GM12878 (cell line): ENCODE measurements at regions not wholly inside any gene's neighbourhood (a gene's known extent, or its start where the extent isn't known, plus 50 kb on each side); places are given as distances from the start of the nearest gene placed in this dataset.

ENCODE experiments used
- ATAC-seq: fragments of 200-7000 bp; cut with Tn5 transposase; 3 replicates; pipeline ENCODE4 v1.9.1; 2020; ENCODE audit warnings: mild to moderate bottlenecking, moderate library complexity
- BruUV-seq: library from RNA; stranded (reverse); fragments of 400-500 nt; replicated peaks from 2 replicates; lab custom pipeline; 2021; lab: Mats Ljungman, UMichigan
- CTCF ChIA-PET: fragments of 300-600 bp; sonication (Branson Sonifier 250); formaldehyde crosslinking; extraction: SDS; loops from one replicate; lab custom pipeline; 2021; ENCODE audit warnings: inconsistent platforms; lab: Yijun Ruan, JAX
- POLR2A ChIA-PET: fragments of 350-600 bp; formaldehyde crosslinking; extraction: SDS; loops from one replicate; lab custom pipeline; 2021; ENCODE audit warnings: inconsistent platforms; lab: Charles Lee
- RAD21 ChIA-PET: fragments of 300-600 bp; sonication (Branson Sonifier 250); formaldehyde crosslinking; loops from one replicate; lab custom pipeline; 2023; ENCODE audit warnings: antibody characterized with exemption; ENCODE audit not compliant: unreplicated experiment; lab: Charles Lee
- SMC1A ChIA-PET: fragments of 300-600 bp; sonication (Branson Sonifier 250); formaldehyde crosslinking; loops from one replicate; lab custom pipeline; 2023; ENCODE audit not compliant: unreplicated experiment, uncharacterized antibody; lab: Charles Lee
- DNase-seq: peaks from one replicate; pipeline ENCODE4 v3.0.0-alpha.2; 2011; ENCODE audit warnings: low read depth, low spot score
- FAIRE-seq: peaks from 3 replicates; lab custom pipeline; 2011; peaks lifted over from hg19 to GRCh38; lab: Jason Lieb, UNC
- H2AFZ ChIP-seq: 2 replicates; pipeline ENCODE4 v1.6.0; 2011; ENCODE audit warnings: low read depth, low read length, control low read depth; ENCODE audit not compliant: control insufficient read depth
- H3K27ac ChIP-seq: 2 replicates; pipeline ENCODE4 v1.5.1; 2011; ENCODE audit warnings: control low read depth; ENCODE audit not compliant: control insufficient read depth, insufficient read depth
- H3K27me3 ChIP-seq, 2 experiments: replicated peaks in 1 of 2; 2 replicates each; pipeline versions ENCODE4 v1.6.0 to v1.6.1; 2011; ENCODE audit warnings: low read length in 1 of 2; ENCODE audit not compliant: control insufficient read depth in 2 of 2, insufficient read depth in 2 of 2
- H3K36me3 ChIP-seq, 2 experiments: 2 replicates each; pipeline ENCODE4 v1.5.1; 2011; ENCODE audit warnings: low read length in 1 of 2; ENCODE audit not compliant: control insufficient read depth in 2 of 2, insufficient read depth in 2 of 2
- H3K4me1 ChIP-seq: 2 replicates; pipeline ENCODE4 v1.6.1; 2011; ENCODE audit warnings: mild to moderate bottlenecking, low read length, moderate library complexity, mixed read lengths; ENCODE audit not compliant: control insufficient read depth, insufficient read depth
- H3K4me2 ChIP-seq: 2 replicates; pipeline ENCODE4 v1.6.0; 2011; ENCODE audit warnings: control low read depth; ENCODE audit not compliant: control insufficient read depth, insufficient read depth
- H3K4me3 ChIP-seq: fragments of 200-600 bp; sonication (generic); 2 replicates; pipeline ENCODE4 v1.5.1; 2016
- H3K79me2 ChIP-seq: 2 replicates; pipeline ENCODE4 v1.6.0; 2011; ENCODE audit warnings: low read length; ENCODE audit not compliant: control insufficient read depth, insufficient read depth
- H3K9ac ChIP-seq: 2 replicates; pipeline ENCODE4 v1.8.0; 2011; ENCODE audit warnings: low read length, control low read depth, mixed read lengths; ENCODE audit not compliant: control insufficient read depth, insufficient read depth
- H3K9me3 ChIP-seq: replicated peaks from 3 replicates; pipeline ENCODE4 v1.5.1; 2011; ENCODE audit warnings: mild to moderate bottlenecking, low read length; ENCODE audit not compliant: control insufficient read depth, insufficient read depth
- H4K20me1 ChIP-seq: 2 replicates; pipeline ENCODE4 v1.6.0; 2011; ENCODE audit not compliant: control insufficient read depth, insufficient read depth
- CHD2 ChIP-seq: IDR thresholded peaks from 2 replicates; pipeline ENCODE4 v1.6.1; 2011; ENCODE audit warnings: low read depth, low read length, improper control_type of control experiment, borderline replicate concordance
- CHD4 ChIP-seq: fragments of 200-600 bp; sonication (generic); IDR thresholded peaks from 2 replicates; pipeline ENCODE4 v1.6.1; 2016; ENCODE audit warnings: mild to moderate bottlenecking
- CREM ChIP-seq: IDR thresholded peaks from 2 replicates; pipeline ENCODE4 v1.6.1; 2014; ENCODE audit warnings: antibody characterized with exemption, low read depth
- FOS ChIP-seq: IDR thresholded peaks from 3 replicates; pipeline ENCODE4 v1.6.1; 2011; ENCODE audit warnings: borderline replicate concordance; ENCODE audit not compliant: insufficient read length; ENCODE audit errors: extremely low read depth
- FOXM1 ChIP-seq: IDR thresholded peaks from 2 replicates; pipeline ENCODE4 v1.6.1; 2012; ENCODE audit warnings: low read depth, mild to moderate bottlenecking, inconsistent platforms, low read length, moderate library complexity
- GATAD2B ChIP-seq: fragments of 450-650 bp; conservative IDR thresholded peaks from 2 replicates; pipeline ENCODE4 v1.6.1; 2017; ENCODE audit warnings: low read depth, mild to moderate bottlenecking, moderate library complexity
- POU2F2 ChIP-seq: IDR thresholded peaks from 3 replicates; pipeline ENCODE4 v1.6.1; 2011; ENCODE audit warnings: low read depth, mild to moderate bottlenecking, low read length, borderline replicate concordance
- RBBP5 ChIP-seq: fragments of 200-600 bp; sonication (generic); conservative IDR thresholded peaks from 2 replicates; pipeline ENCODE4 v1.6.1; 2016
- RUNX3 ChIP-seq: IDR thresholded peaks from 2 replicates; pipeline ENCODE4 v1.6.1; 2012; ENCODE audit warnings: low read length, inconsistent platforms
- SMC3 ChIP-seq: IDR thresholded peaks from 2 replicates; pipeline ENCODE4 v1.6.1; 2011; ENCODE audit warnings: low read length, improper control_type of control experiment, borderline replicate concordance
- SUZ12 ChIP-seq: fragments of 200-600 bp; sonication (generic); IDR thresholded peaks from one replicate; pipeline ENCODE4 v1.6.1; 2018; ENCODE audit warnings: antibody characterized with exemption, mild to moderate bottlenecking; ENCODE audit not compliant: unreplicated experiment
- TCF7 ChIP-seq: IDR thresholded peaks from 2 replicates; pipeline ENCODE4 v1.6.1; 2014; ENCODE audit warnings: antibody characterized with exemption, borderline replicate concordance
- ZBTB33 ChIP-seq: fragments of 450-650 bp; IDR thresholded peaks from 2 replicates; pipeline ENCODE4 v1.6.1; 2017; ENCODE audit warnings: mild to moderate bottlenecking
- in situ Hi-C: fragments of 300-500 bp; cut with MboI; formaldehyde crosslinking; loops from 9 replicates; pipeline ENCODE4 v1.14.3; 2018; ENCODE audit warnings: mixed read lengths
- intact Hi-C: fragments of 100-400 bp; cut with micrococcal nuclease; formaldehyde crosslinking; loops from one replicate; pipeline ENCODE4 v1.14.2; 2022; ENCODE audit not compliant: unreplicated experiment
- TF ChIP-seq, protein P1 (sequence below): IDR thresholded peaks from 2 replicates; pipeline ENCODE4 v1.6.1; 2012; ENCODE audit warnings: low read depth, low read length, improper control_type of control experiment

DNA sequence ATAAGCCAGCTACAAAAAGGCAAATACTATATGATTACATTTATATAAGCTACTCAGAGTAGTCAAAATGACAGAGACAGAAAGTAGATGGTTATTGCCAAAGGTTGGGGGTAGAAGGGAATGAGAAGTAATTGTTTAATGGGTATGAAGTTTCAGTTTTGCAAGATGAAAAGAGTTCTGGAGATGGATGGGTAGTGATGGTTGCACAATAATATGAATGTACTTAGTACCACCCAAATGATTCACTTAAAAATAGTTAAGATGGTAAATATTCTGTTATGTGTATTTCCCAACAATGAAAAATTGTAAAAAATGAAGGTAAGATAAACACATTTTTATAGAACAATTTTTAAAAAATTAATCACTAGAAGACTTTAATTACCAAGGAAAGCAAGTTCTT, 448.4 kb downstream of the ADCYAP1 start:
- Histone ChIP-seq H3K4me1 (no peaks in the 10 kb centered on the region), H3K4me3 (no peak overlapping the region), H3K27ac (no peak overlapping the region), H2AFZ (no peak overlapping the region), H3K9me3 (no peaks in the 10 kb centered on the region), H4K20me1 (no peaks in the 10 kb centered on the region), H3K4me2 (no peak overlapping the region), H3K9ac (no peak overlapping the region), H3K79me2 (no peaks in the 10 kb centered on the region), H3K36me3 (no peaks in the 10 kb centered on the region), H3K27me3 (no peaks in the 10 kb centered on the region)
- BruUV-seq: no TSS peak
- FAIRE-seq (no peak), ATAC-seq (no peak), DNase-seq (no peak)
- no peak for TF ChIP-seq CREM
- TF ChIP-seq FOXM1: no peak
- TF ChIP-seq TCF7: no peak
- no peak for TF ChIP-seq SMC3
- no peak for TF ChIP-seq POU2F2
- TF ChIP-seq FOS: no peak
- no peak for TF ChIP-seq CHD2
- no peak for TF ChIP-seq RUNX3
- TF ChIP-seq GATAD2B: no peak
- TF ChIP-seq SUZ12: no peak
- no peak for TF ChIP-seq CHD4
- TF ChIP-seq RBBP5: no peak
- TF ChIP-seq, protein P1, sequence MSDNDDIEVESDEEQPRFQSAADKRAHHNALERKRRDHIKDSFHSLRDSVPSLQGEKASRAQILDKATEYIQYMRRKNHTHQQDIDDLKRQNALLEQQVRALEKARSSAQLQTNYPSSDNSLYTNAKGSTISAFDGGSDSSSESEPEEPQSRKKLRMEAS: no peak
- TF ChIP-seq ZBTB33: no peak
- SMC1A ChIA-PET: no interaction called here
- in situ Hi-C loops: no loop called here
- intact Hi-C loops: no loop called here
- POLR2A ChIA-PET: no interaction called here
- RAD21 ChIA-PET: no interaction called here
- CTCF ChIA-PET: no interaction called here
